GM12878 (cell line): ENCODE measurements at regions not wholly inside any gene's neighbourhood (a gene's known extent, or its start where the extent isn't known, plus 50 kb on each side); places are given as distances from the start of the nearest gene placed in this dataset.

Source experiments
- JUNB ChIP-seq: IDR thresholded peaks from 2 replicates; pipeline ENCODE4 v1.6.1; 2016; ENCODE audit warnings: antibody characterized with exemption, mild to moderate bottlenecking
- POLR2AphosphoS5 ChIP-seq: IDR thresholded peaks from 2 replicates; pipeline ENCODE4 v1.6.1; 2011; ENCODE audit warnings: mild to moderate bottlenecking, low read length, inconsistent platforms
- TAF1 ChIP-seq: IDR thresholded peaks from 2 replicates; pipeline ENCODE4 v1.6.1; 2011; ENCODE audit warnings: mild to moderate bottlenecking, low read depth, low read length, borderline replicate concordance
- TF ChIP-seq, protein P1 (sequence below), 3 experiments: IDR thresholded peaks in 2 of 3; conservative IDR thresholded peaks in 1 of 3; 2 replicates each; pipeline ENCODE4 v1.5.1; 2011; ENCODE audit warnings: low read depth in 3 of 3, low read length in 3 of 3, mild to moderate bottlenecking in 3 of 3, control low read depth in 2 of 3, moderate library complexity in 2 of 3, inconsistent platforms in 1 of 3, mixed read lengths in 1 of 3; ENCODE audit not compliant: control insufficient read depth in 2 of 3, insufficient read depth in 1 of 3; ENCODE audit errors: extremely low read depth in 1 of 3

DNA sequence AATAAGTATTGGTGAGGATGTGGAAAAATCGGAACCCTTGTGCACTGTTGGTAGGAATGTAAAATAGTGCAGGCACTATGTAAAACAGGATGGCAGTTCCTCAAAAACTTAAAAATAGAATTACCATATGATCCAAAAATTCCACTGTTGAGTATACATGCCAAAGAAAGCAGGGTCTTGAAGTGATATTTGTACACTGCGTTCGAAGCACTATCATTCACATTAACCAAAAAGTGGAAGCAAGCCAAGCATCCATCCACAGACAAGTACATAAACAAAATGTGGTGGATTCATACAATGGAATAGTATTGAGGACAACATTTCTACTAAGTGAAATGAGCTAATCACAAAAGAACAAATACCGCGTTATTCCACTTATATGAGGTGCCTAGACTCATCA, 200.7 kb downstream of the TJP1 start:
- TF ChIP-seq POLR2AphosphoS5 (no peak), JUNB (no peak), TAF1 (no peak)
- TF ChIP-seq, protein P1, sequence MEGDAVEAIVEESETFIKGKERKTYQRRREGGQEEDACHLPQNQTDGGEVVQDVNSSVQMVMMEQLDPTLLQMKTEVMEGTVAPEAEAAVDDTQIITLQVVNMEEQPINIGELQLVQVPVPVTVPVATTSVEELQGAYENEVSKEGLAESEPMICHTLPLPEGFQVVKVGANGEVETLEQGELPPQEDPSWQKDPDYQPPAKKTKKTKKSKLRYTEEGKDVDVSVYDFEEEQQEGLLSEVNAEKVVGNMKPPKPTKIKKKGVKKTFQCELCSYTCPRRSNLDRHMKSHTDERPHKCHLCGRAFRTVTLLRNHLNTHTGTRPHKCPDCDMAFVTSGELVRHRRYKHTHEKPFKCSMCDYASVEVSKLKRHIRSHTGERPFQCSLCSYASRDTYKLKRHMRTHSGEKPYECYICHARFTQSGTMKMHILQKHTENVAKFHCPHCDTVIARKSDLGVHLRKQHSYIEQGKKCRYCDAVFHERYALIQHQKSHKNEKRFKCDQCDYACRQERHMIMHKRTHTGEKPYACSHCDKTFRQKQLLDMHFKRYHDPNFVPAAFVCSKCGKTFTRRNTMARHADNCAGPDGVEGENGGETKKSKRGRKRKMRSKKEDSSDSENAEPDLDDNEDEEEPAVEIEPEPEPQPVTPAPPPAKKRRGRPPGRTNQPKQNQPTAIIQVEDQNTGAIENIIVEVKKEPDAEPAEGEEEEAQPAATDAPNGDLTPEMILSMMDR (IDR thresholded peaks at IDR 0.05 in 2 of 3, conservative IDR thresholded peaks at IDR 0.05 in 1 of 3; ENCODE audit: control insufficient read depth in 2 of 3, extremely low read depth in 1 of 3, insufficient read depth in 1 of 3, low read depth in 3 of 3, low read length in 3 of 3): no peak
